Frontal cortex (tissue), 3 donors: ENCODE measurements at regions not wholly inside any gene's neighbourhood (a gene's known extent, or its start where the extent isn't known, plus 50 kb on each side); places are given as distances from the start of the nearest gene placed in this dataset.

Source experiments
- DNase-seq, 2 donors: peaks; one replicate each; pipeline ENCODE4 v3.0.0; 2012; ENCODE audit warnings: low spot score in 2 of 2
- FAIRE-seq: peaks from 2 replicates; lab custom pipeline; 2012; peaks lifted over from hg19 to GRCh38; lab: Jason Lieb, UNC
- donor health status: control.
- donor health status: control.
- donor health status: control.

DNA sequence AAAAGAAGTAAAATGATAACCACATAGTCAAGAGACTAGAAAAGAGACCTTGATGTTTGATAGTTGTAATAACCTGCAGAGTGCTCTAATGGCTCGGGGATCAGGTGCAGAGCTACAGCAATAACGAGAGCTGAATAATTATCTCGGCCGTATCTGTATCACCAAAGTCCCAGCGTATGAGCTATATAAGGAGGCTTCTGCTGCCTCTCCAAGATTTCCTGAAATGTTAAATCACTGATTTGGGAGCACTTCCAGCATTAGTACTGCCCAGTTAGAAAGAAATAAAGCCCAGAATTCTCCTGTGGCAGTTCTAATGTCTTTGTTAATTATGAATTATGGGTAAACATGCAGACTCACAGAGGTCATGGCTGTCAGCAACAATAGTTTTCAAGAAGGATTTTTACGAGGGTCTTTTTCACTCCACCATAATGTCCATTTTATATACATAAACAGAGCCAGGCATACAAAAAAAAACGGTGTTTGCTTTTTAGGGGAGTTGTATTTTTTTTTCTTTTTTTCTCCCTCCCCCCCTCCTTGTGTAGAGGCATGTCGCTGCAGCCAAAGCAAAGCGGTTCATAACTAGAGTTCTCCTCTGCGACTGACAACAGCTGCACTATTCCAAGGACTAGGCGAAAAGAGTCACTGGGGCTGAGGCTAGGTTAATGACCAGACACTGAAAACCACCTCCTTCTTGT, 168.3 kb upstream of the VRK2 start:
- no peak for FAIRE-seq
- no peak for DNase-seq

DNA sequence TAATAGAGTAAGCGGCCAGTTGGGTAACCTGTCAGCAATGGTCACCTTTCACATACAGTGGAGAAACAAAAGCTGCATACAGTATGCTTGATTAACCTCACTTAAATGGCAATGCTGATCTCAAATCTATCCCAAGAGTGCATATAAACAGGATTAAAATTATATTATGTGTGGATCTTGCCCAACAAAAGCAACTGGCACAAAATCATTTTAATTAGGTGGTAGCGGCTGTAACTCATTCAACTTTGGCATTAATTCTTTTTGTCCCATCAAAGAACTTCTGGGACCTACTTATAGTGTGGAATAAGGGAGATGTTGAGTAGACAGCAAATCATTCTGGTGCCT, 167.8 kb upstream of the VRK2 start:
- FAIRE-seq: no peak

DNA sequence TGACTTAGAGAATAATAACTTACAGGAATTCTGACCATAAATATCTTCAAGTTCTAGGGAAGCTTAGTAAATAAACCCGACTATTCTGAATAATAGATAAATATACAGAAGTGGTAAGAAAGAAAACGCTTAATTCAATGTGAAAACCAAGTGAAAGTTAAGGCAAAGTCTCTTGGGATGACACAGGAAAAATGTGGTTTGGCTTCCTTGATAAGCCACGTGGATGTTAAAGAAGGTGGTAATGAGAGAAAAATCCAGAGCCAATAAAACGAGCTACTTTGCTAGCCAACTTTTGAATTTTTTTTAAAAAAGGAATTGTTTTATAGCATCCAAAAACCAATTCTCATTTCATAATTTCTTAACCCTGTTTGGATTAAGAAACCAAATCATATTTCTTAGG, 166.2 kb upstream of the VRK2 start:
- no peak for DNase-seq

More for the DNA sequence above, 167.8 kb upstream of the VRK2 start:
- no peak for DNase-seq

DNA sequence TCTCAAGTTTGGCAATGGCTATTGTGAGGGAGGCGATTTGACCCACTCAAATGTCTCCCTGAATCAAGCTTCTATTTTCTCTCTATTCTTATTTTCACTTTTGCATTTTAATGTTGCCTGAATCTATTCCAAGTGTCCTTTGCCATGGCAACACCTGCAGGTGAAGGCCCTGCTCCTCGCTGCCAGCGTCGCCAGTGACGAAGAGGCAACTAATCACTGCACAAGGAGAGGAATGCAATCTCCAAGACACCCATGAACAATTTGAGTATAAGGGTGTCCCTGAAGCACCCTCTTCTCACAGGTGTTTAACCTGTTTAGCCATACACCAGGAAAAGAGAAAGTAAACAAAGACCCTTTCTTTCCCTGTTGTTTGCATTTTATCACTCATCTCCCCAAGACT, 165.6 kb upstream of the VRK2 start:
- DNase-seq (no peak), FAIRE-seq (no peak)

More for the DNA sequence above, 166.2 kb upstream of the VRK2 start:
- FAIRE-seq: no peak

DNA sequence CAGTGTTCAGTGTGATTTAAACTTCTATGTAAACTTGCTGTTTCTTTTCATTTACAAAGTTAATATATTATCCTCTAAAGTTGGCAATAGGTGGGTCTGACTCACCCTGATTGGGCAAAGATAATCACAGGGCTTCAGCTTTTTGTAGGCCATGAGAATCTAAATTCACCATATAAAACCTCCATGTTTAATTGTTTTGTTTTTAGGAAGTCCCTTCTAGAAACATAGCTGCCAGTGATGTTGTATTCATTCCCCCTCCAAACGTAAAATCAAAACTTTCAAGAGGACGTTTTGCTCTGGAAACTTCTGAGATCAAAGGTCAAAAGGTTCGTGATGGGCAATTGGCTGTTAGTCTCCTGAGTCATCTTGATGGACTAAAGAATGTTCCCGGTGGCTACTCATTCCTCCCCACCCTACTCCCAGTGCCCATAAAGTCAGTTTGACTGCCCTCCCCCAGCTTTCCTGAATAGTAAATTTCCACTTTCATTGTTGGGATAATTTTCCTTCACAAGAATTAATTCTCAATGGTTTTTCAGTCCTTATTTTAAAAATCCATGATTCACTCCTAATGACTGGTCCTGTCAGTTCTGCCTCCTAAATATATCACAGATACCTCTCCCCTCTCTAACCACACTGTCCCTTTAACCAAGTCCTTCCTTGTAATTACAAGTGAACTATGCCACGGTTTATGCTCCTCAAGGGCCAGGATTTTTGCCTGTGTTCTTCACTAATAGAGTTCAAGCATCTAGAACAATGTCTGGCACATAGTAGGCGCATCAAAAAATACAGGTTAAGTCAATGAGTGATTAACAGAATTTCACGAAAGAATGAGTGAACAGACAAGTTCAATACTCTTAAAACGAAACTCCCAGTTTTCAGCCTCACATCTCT, 164.4 kb upstream of the VRK2 start:
- FAIRE-seq (no peak), DNase-seq (no peak)

DNA sequence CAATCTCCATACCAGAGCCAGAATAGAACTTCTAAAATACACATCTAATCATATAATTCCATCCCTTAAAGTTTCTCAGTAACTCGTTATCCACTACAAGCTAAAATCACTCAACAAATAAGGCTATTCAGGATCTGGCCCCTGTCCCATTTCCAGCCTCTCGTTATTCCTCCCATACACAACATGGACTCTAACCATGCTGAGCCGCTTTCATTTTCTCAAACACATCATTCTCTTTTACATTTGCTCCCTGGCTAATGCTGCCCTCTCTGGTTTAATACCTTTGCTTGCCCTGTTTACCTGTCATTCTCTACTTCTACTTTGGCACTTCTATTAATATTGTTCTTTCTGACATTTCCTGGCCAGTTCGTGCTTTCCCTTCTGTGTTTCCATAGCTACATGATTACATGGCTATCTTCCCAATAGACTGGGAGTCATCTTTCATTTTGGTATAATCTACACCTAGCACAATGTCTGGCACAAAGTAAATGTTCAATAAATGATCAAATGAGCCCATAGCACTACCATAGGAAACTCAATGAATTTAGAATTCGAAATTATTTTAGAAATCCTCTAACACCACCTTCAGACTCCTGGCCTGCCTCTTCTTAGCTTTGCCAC, 163.6 kb upstream of the VRK2 start:
- FAIRE-seq: no peak
- no peak for DNase-seq

DNA sequence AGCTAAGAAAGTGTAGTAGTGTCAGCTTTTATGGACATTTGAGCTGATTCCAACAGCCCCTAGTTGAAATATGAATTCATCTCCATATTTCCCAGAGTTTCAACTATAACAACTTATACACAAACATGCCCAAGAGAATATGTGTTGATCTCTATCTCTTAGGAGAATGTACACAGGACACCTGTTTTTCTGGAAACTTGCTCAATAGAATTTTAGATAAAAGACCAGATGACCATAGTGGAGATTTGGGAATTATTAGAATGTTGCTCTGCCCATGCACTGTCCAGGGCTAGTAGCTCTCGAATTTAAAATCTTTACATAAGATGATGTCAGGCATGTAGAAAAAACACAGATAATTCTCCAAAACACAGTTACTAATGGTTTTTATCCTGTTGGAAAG, 162.3 kb upstream of the VRK2 start:
- DNase-seq: no peak
- FAIRE-seq: no peak

DNA sequence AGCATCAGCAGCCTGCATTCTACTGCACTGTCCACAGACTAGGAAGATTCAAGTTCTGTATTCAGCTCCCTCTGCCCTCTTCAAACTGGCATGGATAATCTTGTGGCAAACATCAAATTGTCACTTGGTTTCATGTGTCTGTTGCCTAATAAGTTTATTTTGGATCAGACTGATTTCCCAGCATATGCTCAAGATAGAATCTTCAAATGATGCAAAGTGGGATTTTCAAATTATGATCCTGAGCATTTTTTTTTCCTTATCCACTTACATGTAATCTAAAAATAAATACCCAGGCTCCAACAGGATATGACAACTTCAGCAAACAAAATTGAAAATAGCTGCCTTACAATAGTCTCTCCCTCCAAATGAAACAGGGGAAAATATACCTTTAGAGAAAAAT, 160.9 kb upstream of the VRK2 start:
- no peak for FAIRE-seq
- no peak for DNase-seq

DNA sequence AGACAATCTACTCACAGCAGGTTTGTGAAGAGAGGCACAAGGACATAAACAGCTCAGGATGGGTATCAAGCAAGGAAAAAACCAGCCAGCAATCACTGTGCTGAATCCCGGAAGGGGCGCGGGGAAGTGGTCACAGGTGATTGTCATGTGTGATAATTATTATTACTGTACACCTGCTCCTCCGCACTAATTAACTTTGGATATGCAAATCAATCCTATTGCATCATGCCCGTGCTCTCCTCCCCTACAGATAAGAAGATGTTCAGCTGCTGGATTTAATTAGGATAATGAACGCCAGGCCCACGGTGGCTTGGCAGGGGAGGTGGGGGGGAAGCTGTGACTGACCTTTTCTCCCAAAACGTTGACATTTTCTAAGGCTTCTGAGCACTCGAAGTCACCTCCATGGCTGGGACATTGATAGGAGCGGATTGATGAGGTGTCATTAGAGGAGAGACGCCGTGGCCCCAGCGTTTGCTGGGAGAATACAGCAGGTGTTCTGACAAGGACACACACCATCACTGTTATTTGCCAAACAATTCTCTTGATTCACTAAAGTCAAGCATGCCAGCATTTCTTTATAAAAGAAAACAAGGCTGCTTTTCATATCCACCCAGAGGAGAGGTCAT, 160.3 kb upstream of the VRK2 start:
- FAIRE-seq: no peak
- DNase-seq: no peak

DNA sequence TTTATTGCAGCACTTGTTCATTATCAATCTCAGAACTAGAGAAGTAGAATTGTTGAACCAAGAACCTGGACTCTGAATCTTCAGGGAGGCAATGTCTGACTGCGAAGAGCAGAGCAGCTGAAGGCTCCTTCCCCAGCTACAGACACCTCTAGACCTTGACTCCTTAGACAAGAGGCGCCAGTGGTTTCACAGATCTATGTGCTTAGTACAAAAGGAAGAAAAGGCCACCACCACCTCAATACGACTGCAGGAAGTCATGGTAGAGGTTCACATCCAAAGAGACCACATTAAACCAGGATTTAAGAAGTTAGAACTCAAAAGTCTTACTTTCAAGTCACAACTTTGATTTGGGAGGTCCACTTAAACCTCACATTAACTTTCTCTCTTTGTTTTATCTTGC, 158.1 kb upstream of the VRK2 start:
- FAIRE-seq (no peak), DNase-seq (no peak)

DNA sequence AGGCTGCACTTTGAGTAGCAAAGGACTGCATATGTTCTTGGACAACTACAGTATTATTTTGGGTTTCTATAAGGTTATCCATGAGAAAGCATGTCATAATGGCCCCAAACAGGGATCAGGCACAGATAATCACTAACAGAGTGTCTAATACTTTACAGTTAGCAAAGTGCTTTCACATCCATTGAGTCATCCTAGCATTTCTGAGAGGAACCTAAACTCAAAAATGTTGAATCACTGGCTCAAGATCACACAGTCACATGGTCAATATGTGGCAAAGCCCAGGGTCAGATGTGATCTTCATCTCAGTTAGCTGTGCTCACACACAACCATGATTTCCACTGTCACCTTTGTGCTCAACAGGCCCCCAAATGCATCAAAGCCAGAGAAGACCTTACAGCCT, 156.1 kb upstream of the VRK2 start:
- FAIRE-seq (no peak), DNase-seq (no peak)

DNA sequence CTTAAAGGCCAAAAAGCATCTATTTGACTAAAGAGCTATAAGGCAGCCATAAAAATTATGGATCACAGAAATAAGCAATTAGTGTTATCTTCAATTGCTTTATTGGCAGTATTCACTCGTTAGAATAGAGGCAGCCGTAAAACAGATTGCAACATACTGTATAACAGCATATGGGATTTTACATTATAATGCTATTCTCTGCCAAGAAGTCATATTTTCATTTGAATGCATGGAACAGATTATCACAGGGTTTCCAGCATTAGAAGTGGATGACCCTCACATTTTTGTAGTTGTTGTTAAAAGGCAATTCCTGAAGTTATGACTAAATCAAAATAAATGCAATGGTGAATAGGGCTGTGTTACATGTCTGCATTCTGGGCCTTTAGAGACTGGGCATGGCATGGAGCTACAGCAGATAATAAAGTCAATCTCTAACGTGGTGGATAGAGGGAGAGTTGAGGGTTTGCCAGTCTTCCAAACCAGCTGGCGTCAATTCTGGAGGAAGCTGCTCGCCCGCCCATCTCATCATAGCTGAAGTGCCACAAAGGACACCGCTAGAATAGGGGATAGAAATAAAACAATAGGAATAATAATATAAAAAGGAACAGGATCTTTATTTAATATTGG, 155.4 kb upstream of the VRK2 start:
- no peak for DNase-seq
- FAIRE-seq: no peak

DNA sequence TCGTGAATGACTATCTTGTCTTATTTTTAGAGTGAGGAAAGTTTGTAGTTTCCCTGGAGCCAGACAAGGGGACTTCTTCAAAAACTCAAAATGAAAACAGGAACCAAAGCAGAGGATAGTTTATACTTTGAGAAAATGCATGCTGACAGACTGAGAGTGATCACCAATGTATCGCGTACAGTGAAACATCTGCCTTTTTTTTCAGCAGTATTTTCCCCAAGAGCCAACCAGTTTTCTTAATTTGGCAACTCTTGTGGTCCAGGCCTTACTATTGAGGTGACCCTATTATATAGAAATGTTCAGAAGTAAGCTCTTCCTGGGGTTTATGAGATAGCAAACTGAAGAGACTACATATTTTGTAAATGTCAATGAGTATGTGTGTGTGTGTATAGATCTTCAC, 153.7 kb upstream of the VRK2 start:
- FAIRE-seq (no peak), DNase-seq (no peak)

DNA sequence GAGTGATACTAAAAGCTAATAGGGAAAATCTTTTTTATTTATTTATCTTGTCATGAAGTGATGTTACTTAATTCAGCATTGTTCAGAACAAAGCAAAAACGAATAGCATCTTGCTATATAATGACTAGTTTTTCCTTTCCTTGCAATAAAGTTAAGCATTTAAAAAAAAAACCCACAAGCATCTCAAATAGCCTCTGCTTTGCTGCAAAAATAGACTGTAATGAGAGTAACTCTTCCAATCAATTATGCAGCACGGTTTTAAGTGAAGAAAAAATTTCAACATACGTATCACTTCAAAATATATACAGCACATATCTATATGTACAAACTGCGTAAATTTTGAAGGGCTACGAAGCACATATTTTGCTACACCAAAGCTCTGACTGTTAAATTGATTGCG, 153.3 kb upstream of the VRK2 start:
- DNase-seq (no peak), FAIRE-seq (no peak)

DNA sequence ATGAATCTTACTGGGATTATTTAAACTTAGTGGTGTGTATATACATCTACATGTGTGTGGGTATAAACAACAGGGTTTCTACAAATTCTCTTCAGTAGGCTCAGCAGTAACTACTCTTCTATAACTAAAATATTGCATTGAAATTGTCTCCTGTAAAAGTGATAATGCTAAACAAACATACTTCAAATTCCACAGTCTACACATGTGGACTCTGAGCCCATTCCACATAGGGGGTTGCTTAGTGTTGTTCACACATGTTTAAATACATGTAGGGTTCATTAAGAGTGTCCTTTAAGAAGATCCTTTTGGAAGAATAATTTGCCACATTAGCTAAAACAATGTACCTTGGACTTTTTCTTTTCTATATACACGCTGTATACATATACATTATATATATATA, 152.8 kb upstream of the VRK2 start:
- FAIRE-seq (no peak), DNase-seq (no peak)

DNA sequence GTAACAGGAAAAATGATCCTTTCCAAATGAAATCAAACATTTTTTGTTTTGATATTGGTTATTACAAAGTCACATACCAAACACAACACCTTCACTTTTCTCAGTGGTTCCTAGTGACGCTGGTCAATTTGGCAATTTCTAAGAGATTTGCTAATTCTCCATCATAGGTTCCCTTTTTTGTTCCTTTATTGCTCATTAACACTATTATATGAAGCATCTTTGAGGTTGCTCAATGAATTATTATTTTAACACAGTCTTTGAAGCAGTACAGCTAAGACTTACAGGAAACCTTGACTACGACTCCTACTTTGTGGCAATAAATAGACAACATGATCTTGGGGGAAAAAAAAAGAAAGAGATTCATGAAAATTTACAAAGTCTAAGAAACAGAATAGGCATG, 152.2 kb upstream of the VRK2 start:
- FAIRE-seq (no peak), DNase-seq (no peak)

DNA sequence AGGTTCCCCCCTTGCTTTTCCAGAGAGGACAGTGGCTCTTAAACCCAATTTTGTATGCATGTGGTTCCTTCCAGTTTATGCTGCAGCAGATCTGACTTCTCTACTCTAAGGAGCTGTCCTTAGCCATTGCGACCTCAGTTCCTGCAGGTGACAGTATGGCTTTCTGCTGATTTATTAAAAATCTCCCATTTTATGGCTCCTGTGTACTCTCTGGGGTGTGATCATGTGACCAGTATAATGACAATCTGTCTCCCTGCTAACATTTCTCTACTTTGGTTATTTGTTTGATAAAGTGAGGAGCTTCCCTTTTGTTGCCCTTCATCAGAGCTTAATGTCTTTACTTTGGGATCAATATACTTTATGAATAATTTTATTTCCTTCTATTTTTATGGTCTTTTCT, 148.7 kb upstream of the VRK2 start:
- FAIRE-seq (no peak), DNase-seq (no peak)

DNA sequence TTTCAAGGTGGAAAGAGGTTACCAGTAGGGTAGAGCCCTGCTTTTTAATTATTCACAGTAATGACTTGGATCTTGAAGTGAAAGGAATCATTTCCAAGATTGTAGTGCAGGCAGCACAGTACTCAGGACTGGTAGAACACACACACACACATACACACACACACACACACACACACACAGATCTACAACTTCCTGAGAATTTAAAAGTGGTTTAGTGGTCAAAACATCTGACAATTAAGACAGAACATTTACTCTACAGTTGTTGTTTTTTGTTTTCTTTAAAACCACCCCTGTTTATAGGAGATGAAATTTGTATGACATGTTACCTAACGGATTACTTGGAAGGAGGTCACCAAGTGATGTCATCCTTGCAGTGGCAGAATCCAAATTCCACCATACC, 146.7 kb upstream of the VRK2 start:
- DNase-seq (no peak), FAIRE-seq (no peak)

DNA sequence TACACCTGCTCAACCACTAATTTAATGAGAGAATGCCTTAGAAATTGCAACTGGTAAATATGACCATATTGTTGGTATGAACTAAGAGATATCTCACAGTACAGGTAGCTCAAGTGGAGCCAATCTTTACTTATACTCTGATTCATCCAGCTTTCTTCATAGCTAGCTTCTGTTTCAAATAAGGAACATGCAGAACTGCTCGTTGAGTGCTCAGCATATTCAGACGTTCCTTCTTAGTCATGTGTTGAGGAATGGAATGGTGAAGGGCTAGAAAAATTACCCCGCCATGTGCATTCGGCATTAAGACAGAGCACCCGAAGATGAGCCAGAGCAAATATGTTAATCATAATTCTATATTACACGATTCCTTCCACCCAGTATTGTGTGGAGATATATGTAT, 144.0 kb upstream of the VRK2 start:
- no peak for DNase-seq
- FAIRE-seq: no peak

DNA sequence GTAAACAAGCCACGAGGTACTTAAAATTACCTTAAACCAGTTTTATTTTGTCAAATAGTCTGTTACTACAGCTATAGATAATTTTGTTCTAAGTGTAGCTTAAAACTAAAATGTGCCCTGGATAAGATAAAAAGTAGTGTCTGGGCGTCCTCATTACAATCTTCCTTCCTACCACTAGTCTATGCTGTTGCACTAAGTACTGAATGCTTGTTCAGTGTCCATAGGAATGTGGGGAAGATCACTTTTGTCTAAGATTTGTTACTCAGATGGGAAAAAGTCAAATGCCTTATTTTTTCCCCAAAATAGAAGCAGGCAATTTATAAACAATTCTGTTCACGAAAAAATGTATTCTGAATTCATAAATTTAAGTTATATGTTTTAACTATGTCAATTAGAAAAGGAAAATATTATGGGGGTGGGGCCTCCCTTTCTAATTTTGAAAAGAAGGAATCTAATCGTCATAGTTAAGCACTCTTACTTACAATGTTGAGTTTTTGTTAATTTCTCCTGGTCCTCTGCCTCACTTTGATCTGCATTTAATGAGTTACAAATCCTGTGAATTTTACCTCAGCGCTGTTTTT, 140.4 kb upstream of the VRK2 start:
- peak; percentile 92 for FAIRE-seq
- DNase-seq: peak; percentile 11 to 35
